Adrenal gland (tissue), 5 donors: ENCODE measurements at regions not wholly inside any gene's neighbourhood (a gene's known extent, or its start where the extent isn't known, plus 50 kb on each side); places are given as distances from the start of the nearest gene placed in this dataset.

ENCODE experiments used
- POLR2A ChIP-seq, 2 donors: fragments of 450-650 bp; IDR thresholded peaks; one replicate each; pipeline ENCODE4 v1.6.1; 2017; ENCODE audit warnings: antibody characterized with exemption in 2 of 2, mild to moderate bottlenecking in 2 of 2, moderate library complexity in 1 of 2
- TF ChIP-seq, protein P1 (sequence below), 6 experiments: fragments of 450-650 bp in 4 of 6; fragments of 200-600 bp in 2 of 6; sonication (generic) in 1 of 6; IDR thresholded peaks; 1 replicate in 5 of 6; 2 replicates in 1 of 6; pipeline versions ENCODE4 v1.5.1 to v1.8.0; 2016 to 2021; ENCODE audit warnings: antibody characterized with exemption in 6 of 6, mild to moderate bottlenecking in 2 of 6, moderate library complexity in 1 of 6
- donor health status: DM: no; HTN: no; CAD: no.

DNA sequence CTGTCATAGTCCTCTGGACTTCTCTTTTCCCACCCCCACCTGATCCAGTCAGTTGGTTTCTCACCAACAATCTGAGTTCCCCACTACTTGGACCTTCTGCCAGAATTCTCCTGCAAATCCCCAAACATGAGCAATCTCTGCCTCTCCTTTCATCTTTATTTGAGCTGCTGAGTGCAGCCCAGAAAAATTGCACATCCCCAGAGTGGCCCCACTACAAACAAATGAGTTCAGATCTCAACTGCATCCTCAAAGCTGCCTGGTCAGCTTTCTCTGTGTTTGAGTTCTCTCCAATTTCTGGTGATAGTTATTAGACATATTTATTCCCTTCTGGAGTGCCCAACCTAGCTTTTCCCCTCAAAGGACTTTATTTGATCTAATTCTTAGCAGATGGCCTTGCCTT lies 102.2 kb downstream of the PSAT1 start:
- TF ChIP-seq, protein P1, sequence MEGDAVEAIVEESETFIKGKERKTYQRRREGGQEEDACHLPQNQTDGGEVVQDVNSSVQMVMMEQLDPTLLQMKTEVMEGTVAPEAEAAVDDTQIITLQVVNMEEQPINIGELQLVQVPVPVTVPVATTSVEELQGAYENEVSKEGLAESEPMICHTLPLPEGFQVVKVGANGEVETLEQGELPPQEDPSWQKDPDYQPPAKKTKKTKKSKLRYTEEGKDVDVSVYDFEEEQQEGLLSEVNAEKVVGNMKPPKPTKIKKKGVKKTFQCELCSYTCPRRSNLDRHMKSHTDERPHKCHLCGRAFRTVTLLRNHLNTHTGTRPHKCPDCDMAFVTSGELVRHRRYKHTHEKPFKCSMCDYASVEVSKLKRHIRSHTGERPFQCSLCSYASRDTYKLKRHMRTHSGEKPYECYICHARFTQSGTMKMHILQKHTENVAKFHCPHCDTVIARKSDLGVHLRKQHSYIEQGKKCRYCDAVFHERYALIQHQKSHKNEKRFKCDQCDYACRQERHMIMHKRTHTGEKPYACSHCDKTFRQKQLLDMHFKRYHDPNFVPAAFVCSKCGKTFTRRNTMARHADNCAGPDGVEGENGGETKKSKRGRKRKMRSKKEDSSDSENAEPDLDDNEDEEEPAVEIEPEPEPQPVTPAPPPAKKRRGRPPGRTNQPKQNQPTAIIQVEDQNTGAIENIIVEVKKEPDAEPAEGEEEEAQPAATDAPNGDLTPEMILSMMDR (IDR thresholded peaks at IDR 0.05), result no peak
- no peak for TF ChIP-seq POLR2A (IDR thresholded peaks at IDR 0.05)
